ENCODE measurements at regions not wholly inside any gene's neighbourhood (a gene's known extent, or its start where the extent isn't known, plus 50 kb on each side); places are given as distances from the start of the nearest gene placed in this dataset.

DNA sequence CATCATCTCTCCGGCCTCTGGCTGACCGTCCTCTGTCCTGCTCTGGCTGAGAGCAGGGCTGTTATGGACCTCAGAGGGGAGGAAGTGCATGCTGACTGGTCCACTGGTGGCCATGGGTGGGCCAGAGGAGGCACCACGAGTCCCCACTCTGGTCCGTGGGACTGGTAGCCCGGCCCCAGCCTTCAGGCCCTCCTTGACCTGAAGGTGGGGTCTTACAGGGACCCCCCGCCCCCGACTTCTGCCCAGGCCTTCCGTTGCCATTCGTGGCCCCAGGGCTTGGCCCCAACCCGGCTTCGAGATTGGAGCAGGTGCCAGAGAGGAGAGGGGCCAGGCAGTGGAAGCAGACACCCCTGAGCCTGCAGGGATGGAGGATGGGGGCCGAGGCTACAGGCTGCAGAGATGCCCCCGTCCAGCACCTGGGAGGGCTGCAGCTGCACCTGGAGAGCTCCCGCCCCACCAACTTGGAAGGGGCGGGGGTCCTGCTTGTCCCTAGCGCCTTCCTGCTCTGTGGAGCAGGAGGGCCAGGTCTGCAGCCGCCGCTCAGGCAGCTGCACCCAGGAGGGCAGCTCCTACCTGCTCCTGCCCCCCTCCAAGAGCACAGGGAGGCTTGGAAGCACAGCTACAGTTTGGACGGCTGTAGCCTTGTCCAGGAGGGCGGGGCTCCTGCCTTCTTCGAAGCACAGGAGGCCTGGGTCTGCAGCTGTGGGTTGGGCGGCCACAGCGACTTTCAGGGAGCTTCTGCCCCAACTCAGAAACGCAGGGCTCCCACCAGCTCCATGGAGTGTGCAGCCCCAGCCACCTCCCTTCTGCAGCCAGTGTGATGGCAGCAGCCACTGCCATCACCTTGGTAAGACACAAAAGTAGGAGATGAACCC, 142.5 kb downstream of the KLF13 start:
- Histone ChIP-seq H3K4me3 (no peak overlapping the region), H3K9me3 (ENCODE audit: control insufficient read depth in 4 of 4, insufficient read depth in 3 of 4, low read length in 3 of 4) (no peaks in the 10 kb centered on the region), H3K36me3 (ENCODE audit: control insufficient read depth in 4 of 4, insufficient read depth in 4 of 4, low read length in 4 of 4) (no peaks in the 10 kb centered on the region), H3K9ac (ENCODE audit: insufficient read depth in 1 of 2, low read length in 2 of 2) (no peak overlapping the region), H3K27ac (ENCODE audit: low read depth in 1 of 2, low read length in 1 of 2) (no peak overlapping the region), H3K4me1 (ENCODE audit: control insufficient read depth in 5 of 5, insufficient read depth in 5 of 5, low read length in 5 of 5) (peaks cover 0 to 9% (median 4%) of the 10 kb centered on the region in 5 donors), H3K27me3 (ENCODE audit: control insufficient read depth in 3 of 3, insufficient read depth in 3 of 3, low read length in 2 of 3) (peaks cover 0 to 5% (median 0%) of the 10 kb centered on the region in 3 donors)
- ATAC-seq (ENCODE audit: insufficient read depth, low FRiP score) (no peak), DNase-seq (no peak)
- TF ChIP-seq, protein P1, sequence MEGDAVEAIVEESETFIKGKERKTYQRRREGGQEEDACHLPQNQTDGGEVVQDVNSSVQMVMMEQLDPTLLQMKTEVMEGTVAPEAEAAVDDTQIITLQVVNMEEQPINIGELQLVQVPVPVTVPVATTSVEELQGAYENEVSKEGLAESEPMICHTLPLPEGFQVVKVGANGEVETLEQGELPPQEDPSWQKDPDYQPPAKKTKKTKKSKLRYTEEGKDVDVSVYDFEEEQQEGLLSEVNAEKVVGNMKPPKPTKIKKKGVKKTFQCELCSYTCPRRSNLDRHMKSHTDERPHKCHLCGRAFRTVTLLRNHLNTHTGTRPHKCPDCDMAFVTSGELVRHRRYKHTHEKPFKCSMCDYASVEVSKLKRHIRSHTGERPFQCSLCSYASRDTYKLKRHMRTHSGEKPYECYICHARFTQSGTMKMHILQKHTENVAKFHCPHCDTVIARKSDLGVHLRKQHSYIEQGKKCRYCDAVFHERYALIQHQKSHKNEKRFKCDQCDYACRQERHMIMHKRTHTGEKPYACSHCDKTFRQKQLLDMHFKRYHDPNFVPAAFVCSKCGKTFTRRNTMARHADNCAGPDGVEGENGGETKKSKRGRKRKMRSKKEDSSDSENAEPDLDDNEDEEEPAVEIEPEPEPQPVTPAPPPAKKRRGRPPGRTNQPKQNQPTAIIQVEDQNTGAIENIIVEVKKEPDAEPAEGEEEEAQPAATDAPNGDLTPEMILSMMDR (IDR thresholded peaks at IDR 0.05; ENCODE audit: control extremely low read depth, extremely low read depth): no peak
- 91% methylated on average over 22 to 24 of the region's 24 CpGs for WGBS, 2 donors

DNA sequence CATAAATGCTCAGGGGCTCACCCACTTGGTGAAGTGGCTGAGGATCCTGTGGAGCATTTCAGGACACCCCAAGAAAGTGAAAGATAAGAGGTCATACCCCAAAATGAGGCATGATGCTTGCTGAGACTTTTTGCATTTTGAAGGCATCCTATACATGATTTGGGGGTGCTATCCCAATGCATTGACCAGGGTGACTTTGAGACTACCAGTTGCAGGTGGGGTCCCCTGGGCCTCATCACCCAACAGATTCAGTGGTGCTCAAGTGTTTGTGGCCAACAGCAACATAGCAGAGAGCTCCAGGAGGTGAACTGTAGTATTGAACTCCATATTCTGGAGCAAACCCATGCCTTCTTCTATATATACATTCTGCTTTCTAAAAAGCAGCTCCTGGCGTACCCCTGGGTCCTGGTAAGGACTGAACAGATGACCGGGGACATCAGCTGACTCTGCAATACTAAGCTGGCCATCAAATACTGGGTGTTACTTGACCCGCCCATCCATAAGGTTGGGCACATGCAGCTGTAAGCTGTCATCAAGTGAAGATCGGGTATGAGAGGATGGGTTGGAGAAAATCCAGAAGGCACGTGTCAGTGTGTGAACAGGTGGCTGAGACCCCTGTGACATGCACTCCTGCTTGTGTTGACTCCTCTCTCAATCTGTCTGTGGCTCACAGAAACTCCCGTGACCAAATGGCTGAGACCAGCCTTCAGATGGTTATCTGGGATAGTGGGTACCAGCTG, 143.3 kb downstream of the KLF13 start:
- WGBS, 2 donors: 84 to 91% methylated on average over 6 of the region's 6 CpGs
- no peaks in the 10 kb centered on the region for H3K9me3 ChIP-seq (ENCODE audit: control insufficient read depth in 4 of 4, insufficient read depth in 3 of 4, low read length in 3 of 4)
- ATAC-seq (ENCODE audit: insufficient read depth, low FRiP score): no peak
- H3K36me3 ChIP-seq (ENCODE audit: control insufficient read depth in 4 of 4, insufficient read depth in 4 of 4, low read length in 4 of 4): no peaks in the 10 kb centered on the region
- H3K27me3 ChIP-seq (ENCODE audit: control insufficient read depth in 3 of 3, insufficient read depth in 3 of 3, low read length in 2 of 3): peaks cover 0 to 5% (median 0%) of the 10 kb centered on the region in 3 donors
- H3K27ac ChIP-seq (ENCODE audit: low read depth in 1 of 2, low read length in 1 of 2): no peak overlapping the region
- no peak overlapping the region for H3K9ac ChIP-seq (ENCODE audit: insufficient read depth in 1 of 2, low read length in 2 of 2)
- TF ChIP-seq, protein P1 (IDR thresholded peaks at IDR 0.05; ENCODE audit: control extremely low read depth, extremely low read depth): no peak
- DNase-seq: no peak
- peaks cover 0 to 14% (median 4%) of the 10 kb centered on the region in 5 donors for H3K4me1 ChIP-seq (ENCODE audit: control insufficient read depth in 5 of 5, insufficient read depth in 5 of 5, low read length in 5 of 5)
- no peak overlapping the region for H3K4me3 ChIP-seq

DNA sequence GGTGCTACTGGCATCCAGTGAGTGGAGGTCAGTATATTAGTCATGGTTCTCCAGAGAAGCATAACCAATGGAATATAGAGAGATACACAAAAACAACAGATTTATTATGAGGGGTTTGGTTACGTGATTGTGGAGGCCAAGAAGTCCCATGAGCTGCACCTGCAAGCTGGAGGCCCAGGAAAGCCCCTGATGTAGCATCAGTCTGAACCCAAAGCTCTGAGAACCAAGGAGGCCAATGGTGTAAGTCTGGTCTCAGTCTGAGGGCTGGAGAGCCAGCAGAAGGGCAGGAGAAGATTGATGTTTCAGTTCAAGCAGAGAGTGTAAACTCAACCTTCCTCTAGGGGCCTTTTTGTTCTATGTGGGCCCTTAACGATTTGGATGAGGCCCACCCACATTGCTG, 144.1 kb downstream of the KLF13 start:
- TF ChIP-seq, protein P1 (IDR thresholded peaks at IDR 0.05; ENCODE audit: control extremely low read depth, extremely low read depth): no peak
- Histone ChIP-seq H3K36me3 (ENCODE audit: control insufficient read depth in 4 of 4, insufficient read depth in 4 of 4, low read length in 4 of 4) (no peaks in the 10 kb centered on the region), H3K27me3 (ENCODE audit: control insufficient read depth in 3 of 3, insufficient read depth in 3 of 3, low read length in 2 of 3) (peaks cover 0 to 5% (median 0%) of the 10 kb centered on the region in 3 donors), H3K4me3 (no peak overlapping the region), H3K9me3 (ENCODE audit: control insufficient read depth in 4 of 4, insufficient read depth in 3 of 4, low read length in 3 of 4) (no peaks in the 10 kb centered on the region), H3K9ac (ENCODE audit: insufficient read depth in 1 of 2, low read length in 2 of 2) (no peak overlapping the region), H3K4me1 (ENCODE audit: control insufficient read depth in 5 of 5, insufficient read depth in 5 of 5, low read length in 5 of 5) (peaks cover 0 to 21% (median 4%) of the 10 kb centered on the region in 5 donors), H3K27ac (ENCODE audit: low read depth in 1 of 2, low read length in 1 of 2) (no peak overlapping the region)
- DNase-seq (no peak), ATAC-seq (ENCODE audit: insufficient read depth, low FRiP score) (no peak)
- WGBS, 2 donors: 65 to 89% methylated on average over 2 of the region's 2 CpGs

All from lung (tissue), 11 donors.